ENCODE measurements at regions not wholly inside any gene's neighbourhood (a gene's known extent, or its start where the extent isn't known, plus 50 kb on each side); places are given as distances from the start of the nearest gene placed in this dataset.

GRCh38 chr6:99177736-99178135 is 171.7 kb downstream of the FAXC start:
- H3K27ac ChIP-seq (ENCODE audit: low read length): no peak overlapping the region
- TF ChIP-seq SMC3 (conservative IDR thresholded peaks at IDR 0.05; ENCODE audit: poor library complexity) (no peak), CTCF (IDR thresholded peaks at IDR 0.05; ENCODE audit: poor library complexity, severe bottlenecking) (no peak), MXI1 (conservative IDR thresholded peaks at IDR 0.05; ENCODE audit: poor library complexity, severe bottlenecking) (no peak), EP300 (conservative IDR thresholded peaks at IDR 0.05; ENCODE audit: poor library complexity, severe bottlenecking) (no peak), POLR2AphosphoS5 (IDR thresholded peaks at IDR 0.05) (no peak), TAF1 (IDR thresholded peaks at IDR 0.05; ENCODE audit: low read depth) (no peak), RAD21 (conservative IDR thresholded peaks at IDR 0.05) (no peak), REST (IDR thresholded peaks at IDR 0.05; ENCODE audit: borderline replicate concordance) (no peak), EZH2 (IDR thresholded peaks at IDR 0.05; ENCODE audit: borderline replicate concordance, insufficient read depth, low read length, poor library complexity, severe bottlenecking) (no peak)
- H4K20me1 ChIP-seq (ENCODE audit: insufficient read depth): no peaks in the 10 kb centered on the region
- H3F3A ChIP-seq (ENCODE audit: insufficient read depth, low read length, poor library complexity, severe bottlenecking): no peaks in the 10 kb centered on the region
- no peaks in the 10 kb centered on the region for H3K9me2 ChIP-seq (ENCODE audit: insufficient read depth, low read length)
- H3K4me2 ChIP-seq (ENCODE audit: low read length): no peak overlapping the region
- H3K27me3 ChIP-seq (ENCODE audit: insufficient read depth, low read depth, low read length): no peaks in the 10 kb centered on the region
- no peak overlapping the region for H3K9ac ChIP-seq (ENCODE audit: low read length)
- no peaks in the 10 kb centered on the region for H3K36me3 ChIP-seq (ENCODE audit: insufficient read depth, low read length)
- H2AFZ ChIP-seq (ENCODE audit: low read depth, low read length): no peak overlapping the region
- no peaks in the 10 kb centered on the region for H3K9me3 ChIP-seq (ENCODE audit: low read length)
- no peak overlapping the region for H3K4me3 ChIP-seq (ENCODE audit: low read length)
- H3K79me2 ChIP-seq (replicated peaks; ENCODE audit: insufficient read depth, low read length): no peaks in the 10 kb centered on the region

- H4K20me1 ChIP-seq (ENCODE audit: insufficient read depth): no peaks in the 10 kb centered on the region
- H3K9me2 ChIP-seq (ENCODE audit: insufficient read depth, low read length): no peaks in the 10 kb centered on the region
- H3K4me2 ChIP-seq (ENCODE audit: low read length): no peak overlapping the region
- H3K79me2 ChIP-seq (replicated peaks; ENCODE audit: insufficient read depth, low read length): no peaks in the 10 kb centered on the region
- H3K27me3 ChIP-seq (ENCODE audit: insufficient read depth, low read depth, low read length): no peaks in the 10 kb centered on the region
- no peaks in the 10 kb centered on the region for H3K9me3 ChIP-seq (ENCODE audit: low read length)
- TF ChIP-seq SMC3 (conservative IDR thresholded peaks at IDR 0.05; ENCODE audit: poor library complexity) (no peak), EZH2 (IDR thresholded peaks at IDR 0.05; ENCODE audit: borderline replicate concordance, insufficient read depth, low read length, poor library complexity, severe bottlenecking) (no peak), RAD21 (conservative IDR thresholded peaks at IDR 0.05) (no peak), POLR2AphosphoS5 (IDR thresholded peaks at IDR 0.05) (no peak), REST (IDR thresholded peaks at IDR 0.05; ENCODE audit: borderline replicate concordance) (no peak)
- no peaks in the 10 kb centered on the region for H3F3A ChIP-seq (ENCODE audit: insufficient read depth, low read length, poor library complexity, severe bottlenecking)
- H2AFZ ChIP-seq (ENCODE audit: low read depth, low read length): no peak overlapping the region
- H3K36me3 ChIP-seq (ENCODE audit: insufficient read depth, low read length): no peaks in the 10 kb centered on the region
- H3K9ac ChIP-seq (ENCODE audit: low read length): no peak overlapping the region
- H3K27ac ChIP-seq (ENCODE audit: low read length): no peak overlapping the region
- H3K4me3 ChIP-seq (ENCODE audit: low read length): no peak overlapping the region
These were observed 183.6 kb downstream of the FAXC start for GRCh38 chr6:99165838-99166237.
